HG03108 (cell line): ENCODE measurements at regions not wholly inside any gene's neighbourhood (a gene's known extent, or its start where the extent isn't known, plus 50 kb on each side); places are given as distances from the start of the nearest gene placed in this dataset.

ENCODE experiments used
- ATAC-seq: cut with Tn5 transposase; IDR thresholded peaks from one replicate; pipeline ENCODE4 v1.9.1; 2021; ENCODE audit warnings: moderate library complexity; ENCODE audit not compliant: unreplicated experiment

DNA sequence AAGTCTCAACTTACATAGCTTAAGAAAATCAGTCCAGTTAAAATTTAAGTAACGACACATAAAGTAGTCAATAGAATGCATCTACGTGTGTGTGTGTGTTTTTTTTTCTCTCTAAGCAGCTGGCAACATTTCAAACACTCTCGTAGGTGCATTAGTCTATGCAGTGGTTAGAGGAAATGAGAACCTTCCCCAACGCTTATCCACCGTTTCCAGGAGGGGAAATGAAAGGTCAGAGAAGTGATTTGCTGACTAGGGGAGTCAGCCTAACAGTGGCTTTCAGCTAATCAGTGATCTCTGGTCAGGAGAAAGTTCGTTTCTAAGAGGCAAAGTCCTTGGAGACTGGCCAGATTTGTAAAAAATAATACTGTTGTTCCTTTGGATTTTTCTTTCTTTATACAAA is 806.6 kb downstream of the C6orf118 start:
- ATAC-seq = no peak

DNA sequence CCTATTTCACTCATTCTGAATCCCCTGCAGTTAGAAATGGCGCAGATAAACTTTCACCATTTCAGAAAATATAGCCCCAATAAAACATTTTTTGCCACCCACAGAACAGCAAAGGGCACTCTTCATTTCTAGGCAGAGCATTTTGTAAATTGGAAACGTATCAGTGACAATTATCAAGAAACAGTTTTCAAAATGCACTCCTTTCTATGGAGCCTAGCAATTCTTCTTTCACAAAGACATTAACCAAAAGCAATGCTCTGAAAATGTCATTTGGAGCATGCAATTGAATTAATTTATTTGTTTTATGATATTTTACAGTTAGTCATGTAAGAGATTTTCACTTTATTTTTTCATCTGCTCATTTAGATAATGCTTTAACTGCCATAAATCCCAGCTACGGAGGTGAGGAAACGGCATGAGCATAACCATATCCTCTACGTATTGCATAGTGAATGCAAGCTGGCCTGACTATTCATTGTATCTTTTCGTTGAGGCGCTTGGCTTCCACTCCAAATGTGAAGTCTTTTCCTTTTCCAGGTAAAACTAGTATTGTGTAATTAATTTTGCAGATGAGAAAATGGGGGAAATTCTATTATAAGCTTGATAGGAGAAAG is 813.4 kb downstream of the C6orf118 start:
- ATAC-seq = no peak

DNA sequence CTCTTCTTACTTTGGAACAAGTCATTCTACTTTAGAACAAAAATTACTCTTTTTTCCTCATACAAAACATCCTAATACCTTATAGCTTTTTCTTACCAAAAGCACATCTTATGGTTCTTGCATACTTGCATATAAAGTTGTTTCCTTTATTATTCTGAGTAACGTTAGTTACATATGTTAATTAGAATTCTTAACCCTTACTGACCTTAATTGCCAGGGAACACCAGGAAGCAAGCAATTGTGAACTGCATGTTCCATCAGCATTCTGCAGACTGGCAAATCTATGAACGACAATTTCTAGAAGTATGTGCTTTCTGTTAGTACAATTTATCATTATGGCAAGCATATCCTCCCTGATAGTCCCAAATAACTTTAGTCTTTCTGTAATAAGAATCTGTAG is 831.0 kb downstream of the C6orf118 start:
- ATAC-seq = no peak

DNA sequence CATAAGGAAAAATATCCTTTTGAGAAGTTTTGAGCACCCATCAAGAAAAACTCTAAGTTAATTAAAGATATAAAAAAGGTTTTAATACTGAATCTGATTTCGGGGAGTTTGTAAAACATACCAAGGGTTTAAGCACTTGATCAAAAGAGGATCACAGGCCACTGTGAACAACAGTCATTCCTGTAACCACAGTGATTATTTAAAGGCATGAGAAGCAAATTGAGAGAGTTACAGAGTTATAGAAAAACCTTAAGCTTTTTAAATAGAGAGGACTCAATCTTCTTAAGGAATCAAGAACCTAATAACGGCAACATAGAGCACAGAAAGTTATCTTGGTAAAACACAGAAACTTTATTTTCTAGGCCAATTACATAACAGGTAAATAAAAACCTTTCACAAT is 831.6 kb downstream of the C6orf118 start:
- ATAC-seq = no peak

DNA sequence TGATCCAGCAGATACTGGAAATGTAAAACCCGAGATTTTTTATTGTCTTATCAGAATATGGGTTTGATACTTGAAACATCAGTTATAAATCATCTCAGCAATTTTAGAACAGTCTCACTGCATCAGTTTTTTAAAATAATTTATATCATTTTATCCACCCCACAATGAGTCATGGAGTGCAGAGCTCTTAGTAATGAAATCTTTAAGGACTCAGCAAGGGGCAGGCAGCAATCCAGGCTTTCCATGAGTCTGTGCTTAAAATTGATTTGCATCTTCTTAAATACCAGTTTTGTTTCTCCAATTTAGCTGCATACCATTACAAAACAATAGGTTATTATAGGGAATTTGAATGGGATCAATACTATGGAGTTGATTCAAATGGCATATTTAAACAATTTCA is 832.3 kb downstream of the C6orf118 start:
- ATAC-seq = no peak

DNA sequence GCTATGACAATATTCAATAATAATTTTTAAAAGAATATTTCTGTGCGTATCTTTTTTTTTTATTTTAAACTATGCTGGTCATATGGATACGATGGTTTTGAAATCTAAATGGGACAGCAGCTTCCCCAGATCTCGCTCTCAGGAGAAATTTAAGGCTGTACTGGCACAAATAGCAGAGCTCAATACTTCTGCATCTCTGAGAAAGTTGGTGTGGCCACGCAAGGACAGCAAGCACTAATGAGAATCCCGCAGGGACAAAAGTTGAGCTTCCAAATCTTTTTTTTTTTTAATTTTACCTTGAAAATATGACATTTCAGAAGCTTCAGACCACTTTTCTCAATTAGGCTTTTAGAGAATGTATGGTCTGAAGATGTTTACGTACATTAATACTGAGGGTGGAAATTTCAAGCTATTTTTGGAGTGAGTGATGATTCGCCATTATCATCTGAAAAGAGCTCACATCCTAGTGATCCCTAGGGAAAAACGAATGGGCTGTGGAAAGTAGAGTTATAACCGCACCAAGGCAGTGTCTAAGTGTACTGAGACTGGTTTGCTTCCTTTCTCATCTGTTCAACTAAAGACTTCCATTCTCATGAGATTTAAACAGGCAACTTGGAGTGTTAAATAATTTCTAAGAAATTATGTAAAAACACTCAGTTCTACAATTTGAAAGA is 840.0 kb downstream of the C6orf118 start:
- no peak for ATAC-seq

DNA sequence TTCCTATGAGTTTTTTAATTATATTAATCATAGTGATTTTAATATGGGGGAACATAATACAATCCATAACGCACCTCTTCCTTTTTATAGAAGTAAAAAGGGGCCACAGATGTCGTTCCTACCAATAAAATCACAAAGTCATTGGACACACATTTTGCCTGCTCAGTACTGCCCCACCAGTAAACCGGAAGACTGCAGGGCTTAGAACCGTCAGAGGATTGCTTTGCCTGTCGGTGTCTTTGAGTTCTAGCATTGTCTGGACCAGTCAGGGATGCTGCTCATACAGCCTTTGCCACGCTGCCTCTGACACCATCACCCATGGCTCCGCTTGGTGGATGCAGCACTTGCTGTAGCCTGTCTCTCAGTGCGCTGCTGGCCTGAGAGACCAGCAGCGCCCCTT is 853.6 kb downstream of the C6orf118 start:
- ATAC-seq = no peak

DNA sequence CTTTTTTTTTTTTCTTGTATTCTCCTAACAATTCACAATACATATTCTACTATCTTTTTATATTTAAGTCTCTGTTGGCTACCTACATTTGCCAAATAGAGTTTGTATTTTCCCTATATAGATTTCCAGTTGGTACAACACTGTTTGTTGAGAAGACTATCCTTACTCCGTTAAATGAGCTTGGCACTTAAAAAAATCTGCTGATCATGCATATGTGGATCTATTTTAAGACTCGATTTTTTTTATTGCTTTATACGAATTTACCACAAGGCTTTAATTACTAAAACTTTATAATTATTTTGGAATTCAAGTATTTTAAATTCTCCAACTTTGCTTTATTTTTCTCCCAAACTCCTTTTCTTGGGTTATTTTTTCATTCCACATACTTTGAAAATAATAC is 855.6 kb downstream of the C6orf118 start:
- ATAC-seq = no peak

DNA sequence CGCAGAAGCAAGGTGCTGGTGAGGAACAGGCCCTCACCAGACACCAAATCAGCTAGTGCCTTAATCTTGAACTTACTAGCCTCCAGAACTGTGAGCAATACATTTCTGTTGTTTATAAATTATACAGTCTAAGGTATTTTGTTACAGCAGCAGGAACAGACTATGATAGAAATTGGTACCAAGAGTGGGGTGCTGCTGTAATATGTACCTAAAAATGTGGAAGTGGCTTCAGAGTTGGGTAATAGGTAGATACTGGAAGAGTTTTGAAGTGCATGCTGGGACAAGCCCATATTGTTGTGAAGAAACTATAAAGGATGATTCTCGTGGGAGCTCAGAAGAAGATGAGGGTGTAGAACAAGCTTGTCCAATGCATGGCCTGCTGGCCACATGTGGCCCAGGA is 866.8 kb downstream of the C6orf118 start:
- ATAC-seq = no peak

DNA sequence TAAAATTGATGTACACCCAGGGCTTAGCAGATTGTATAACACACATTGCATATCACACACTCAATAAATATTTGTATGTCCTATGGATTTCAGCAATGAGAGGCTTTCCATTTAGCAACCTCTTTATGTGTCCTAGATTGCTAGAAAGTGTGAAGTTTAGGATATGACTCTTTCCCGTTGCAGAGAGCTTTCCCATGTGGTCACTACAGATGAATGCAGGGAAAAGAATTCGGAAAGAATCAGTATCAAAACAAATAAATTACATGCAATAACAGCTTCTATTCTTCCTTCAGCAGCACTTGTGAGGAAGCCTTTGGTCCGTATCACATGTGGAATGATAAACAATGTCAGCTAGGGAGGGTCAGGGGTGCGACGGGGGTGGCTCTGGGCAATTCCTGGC is 870.1 kb downstream of the C6orf118 start:
- no peak for ATAC-seq

DNA sequence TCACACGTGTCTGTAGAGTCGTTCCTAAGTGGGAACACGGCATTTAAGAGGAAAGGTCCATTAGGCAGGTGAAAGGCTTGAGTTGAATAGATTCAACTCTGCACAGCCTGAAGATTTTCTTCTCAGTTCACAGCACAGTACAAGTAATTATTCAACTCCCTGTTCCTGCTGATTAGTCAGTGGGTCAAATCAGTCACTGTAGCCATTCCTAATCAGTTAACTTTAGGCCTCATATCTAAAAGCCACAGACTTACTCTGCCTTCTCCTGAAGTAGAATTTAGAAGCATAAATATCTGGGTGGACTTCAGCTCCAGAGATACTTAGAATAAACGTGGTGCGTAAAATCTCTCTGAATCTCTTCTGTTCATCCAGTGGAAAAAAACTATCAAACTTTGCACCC is 872.4 kb downstream of the C6orf118 start:
- ATAC-seq = no peak

DNA sequence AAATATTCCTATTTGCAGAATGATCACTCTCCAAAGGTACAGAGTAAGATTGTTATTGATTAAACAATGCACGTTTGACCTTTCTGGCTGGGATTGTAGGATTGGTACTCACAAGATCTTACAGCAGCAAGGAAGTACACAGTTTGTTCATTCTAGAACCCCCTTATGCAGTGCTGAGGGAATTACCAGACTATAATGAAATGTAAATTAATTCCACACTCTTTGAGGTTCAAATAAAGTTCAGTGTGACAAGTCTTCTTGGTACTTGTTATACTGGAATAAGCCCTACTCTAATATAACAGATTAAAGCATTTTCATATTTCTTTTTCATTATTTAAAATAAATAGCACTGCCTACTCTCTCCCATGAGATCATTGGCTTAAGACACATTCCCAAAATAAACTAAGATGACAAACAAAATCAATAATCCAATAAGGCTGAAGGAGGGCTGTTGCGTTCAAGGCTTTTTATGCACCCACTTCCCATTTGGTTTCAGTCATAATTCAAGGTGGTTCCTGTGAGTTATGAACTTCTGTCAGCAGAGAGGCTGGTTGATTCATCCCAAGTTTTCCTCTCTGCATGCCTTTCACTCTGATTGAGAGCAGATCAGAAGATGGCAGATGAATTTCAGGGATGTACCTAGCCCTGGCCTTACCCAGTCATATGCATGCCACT is 881.5 kb downstream of the C6orf118 start:
- ATAC-seq = no peak

DNA sequence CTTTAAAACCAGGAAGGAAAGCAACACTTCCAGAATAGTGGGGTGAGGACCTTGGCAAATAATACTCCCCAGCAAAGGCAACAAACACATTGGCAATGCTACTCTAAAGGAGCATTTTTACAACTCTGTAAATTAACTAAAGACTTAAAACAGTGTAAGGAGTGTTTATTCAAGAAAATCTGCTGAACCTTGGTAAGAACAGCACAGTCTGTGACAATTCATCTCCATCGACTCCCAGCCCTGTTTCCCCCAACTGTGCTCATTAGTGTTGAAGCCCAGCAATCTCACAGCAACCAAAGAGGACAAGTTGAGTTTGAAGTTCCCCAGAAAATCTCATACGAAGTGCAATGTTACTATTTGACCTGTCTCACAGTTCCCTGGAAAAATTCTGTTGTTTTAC is 884.9 kb downstream of the C6orf118 start:
- ATAC-seq = no peak

DNA sequence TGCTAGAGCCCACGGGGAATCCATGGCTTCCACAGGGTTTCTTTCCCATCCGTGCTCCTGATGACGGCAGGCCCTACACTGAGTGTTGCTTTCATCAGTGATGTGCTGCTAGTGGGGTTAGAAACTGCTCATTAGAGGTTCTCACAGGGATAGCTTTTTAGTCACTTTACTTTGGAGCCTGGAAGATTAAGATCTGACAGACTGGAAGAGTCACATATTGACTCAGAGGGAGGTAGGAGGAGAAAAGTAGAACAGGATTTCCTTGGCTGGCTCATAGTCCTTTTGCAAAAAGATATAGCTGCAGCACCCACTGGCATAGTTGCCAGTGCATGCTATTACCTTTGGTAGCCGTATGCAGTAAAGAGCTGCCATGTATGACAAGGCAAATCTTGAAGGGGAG is 890.3 kb downstream of the C6orf118 start:
- no peak for ATAC-seq

DNA sequence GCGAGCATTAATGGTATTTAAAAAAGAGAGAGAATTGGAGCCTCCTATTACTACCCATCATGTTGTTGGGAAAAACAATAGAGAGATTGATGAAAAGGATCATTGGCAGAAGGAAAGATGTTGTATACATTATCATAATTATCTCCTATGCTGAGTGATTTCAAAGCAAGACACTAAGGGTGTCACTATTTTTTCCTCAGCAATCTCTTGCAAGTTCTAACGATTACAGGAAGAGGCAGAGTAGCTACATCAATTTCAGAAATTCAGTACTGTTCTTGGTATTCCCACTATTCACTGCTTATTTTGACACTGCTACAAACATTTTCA is 891.2 kb downstream of the C6orf118 start:
- no peak for ATAC-seq

DNA sequence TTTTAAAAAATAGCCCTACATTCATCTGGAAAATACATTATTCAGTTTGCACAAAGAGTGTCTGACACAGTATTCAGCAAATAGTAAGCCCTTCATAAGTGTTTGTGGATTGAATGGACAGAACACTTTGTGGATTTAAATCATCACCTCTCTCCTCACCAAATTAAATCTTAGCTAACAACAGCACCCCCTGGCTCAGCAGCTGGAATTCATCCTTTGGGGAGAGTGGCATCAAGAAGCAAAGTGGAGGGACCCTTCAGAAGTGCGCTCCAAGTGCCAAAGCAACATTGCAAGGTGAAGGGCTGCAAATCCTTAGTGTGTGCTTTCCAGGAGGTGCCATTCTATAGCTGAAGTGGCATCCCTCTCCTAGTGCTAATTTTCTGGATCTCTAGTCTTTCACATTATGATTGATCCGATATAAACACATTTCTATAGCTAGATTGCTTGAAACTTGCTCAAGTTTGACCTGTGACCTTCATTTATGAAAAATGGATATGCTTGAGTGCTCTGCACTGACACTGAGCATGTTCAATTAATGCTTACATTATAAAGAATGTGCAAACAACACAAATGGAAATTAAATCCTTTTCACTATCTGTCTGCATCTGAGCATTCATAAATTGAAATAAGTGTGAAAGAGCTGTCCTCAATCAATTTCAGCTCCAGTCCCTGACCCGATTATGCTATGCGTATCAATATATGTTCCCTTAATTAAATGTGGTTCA is 891.7 kb downstream of the C6orf118 start:
- no peak for ATAC-seq

DNA sequence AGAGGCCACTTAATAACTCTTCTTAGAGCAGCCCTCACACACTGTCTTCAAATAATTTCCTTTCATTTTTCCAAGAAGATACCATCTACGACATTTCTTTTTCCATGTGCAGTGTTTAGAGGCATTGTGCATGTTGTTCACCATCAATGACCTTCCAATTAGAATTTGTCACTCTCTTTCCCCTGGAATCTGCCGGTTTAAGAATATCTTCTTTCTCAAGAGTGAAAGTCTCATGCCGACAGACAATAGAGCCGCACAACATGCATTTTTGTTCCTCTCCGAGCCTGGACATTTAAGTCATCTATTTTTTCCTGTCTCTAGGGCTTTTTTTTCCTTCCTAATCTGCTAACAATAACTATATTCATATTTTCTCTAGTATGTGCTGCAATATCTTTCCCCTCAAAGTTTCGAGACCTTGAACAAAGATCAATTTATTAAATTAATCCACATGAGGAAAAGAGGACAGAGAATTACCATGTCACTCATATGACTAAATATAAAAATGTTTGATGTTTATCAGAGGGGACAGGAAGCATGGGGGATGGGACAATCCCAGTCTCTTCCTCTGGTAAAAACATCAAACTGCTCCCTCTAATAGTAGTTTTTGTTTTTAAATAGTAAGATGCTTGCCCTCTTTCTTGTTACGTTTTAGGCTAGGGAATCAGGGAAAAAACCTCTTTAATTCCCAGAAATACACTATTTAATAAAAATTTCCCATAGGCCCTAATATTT is 893.4 kb downstream of the C6orf118 start:
- no peak for ATAC-seq

DNA sequence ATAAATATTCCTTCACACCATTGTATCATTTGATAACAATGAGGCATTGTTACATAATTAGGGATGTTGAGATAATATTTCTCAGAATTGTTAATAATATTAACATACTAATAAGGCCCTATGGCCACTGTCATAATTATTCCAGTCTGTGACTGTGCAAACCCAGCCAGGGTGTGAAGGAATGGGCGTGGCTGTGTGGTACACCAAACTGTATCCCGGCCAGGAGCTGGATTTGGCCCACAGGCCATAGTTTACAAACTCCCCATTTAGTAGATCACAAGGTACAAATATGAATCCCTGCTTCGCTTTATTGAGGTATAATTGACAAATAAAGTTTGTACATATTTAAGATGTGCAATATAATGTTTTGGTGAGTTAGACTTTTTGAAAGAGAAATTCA is 894.7 kb downstream of the C6orf118 start:
- ATAC-seq = no peak

DNA sequence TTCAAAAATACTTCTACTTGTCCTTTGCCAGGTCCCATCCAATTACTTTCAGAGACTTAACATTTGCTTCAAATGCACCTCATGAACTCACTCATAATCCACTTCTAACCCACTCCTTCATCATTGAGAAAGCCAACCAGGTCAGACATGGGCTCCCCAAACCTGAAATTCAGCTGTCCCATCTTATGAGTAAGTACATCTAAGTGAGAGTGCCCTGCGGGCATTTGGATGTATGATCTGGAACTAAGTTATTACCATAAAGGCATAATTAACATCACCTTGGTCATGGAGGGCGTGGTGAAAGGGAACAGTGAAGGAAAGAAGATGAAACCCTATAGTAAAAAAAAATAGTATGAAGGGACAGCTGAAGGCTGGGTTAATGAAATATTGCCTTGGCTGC is 896.8 kb downstream of the C6orf118 start:
- no peak for ATAC-seq

DNA sequence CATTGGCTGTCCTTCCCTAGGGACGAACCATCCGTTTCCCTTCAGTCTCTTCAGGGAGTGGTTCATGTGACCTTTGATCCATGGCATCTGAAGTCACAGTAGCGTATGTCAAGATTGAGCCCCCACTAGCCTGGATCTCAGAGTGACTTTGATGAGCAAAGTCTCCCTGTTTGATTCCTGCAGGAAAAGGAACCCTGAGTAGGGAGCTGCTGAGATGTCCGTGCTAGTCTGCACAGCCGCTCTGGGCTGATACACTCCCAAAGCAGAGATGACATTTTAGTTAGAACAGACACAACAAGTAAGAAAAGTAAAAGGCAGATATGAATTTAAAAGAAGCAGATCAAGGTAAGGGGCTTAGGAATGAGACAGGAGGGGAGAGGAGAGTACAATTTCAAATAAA is 899.4 kb downstream of the C6orf118 start:
- ATAC-seq = no peak

DNA sequence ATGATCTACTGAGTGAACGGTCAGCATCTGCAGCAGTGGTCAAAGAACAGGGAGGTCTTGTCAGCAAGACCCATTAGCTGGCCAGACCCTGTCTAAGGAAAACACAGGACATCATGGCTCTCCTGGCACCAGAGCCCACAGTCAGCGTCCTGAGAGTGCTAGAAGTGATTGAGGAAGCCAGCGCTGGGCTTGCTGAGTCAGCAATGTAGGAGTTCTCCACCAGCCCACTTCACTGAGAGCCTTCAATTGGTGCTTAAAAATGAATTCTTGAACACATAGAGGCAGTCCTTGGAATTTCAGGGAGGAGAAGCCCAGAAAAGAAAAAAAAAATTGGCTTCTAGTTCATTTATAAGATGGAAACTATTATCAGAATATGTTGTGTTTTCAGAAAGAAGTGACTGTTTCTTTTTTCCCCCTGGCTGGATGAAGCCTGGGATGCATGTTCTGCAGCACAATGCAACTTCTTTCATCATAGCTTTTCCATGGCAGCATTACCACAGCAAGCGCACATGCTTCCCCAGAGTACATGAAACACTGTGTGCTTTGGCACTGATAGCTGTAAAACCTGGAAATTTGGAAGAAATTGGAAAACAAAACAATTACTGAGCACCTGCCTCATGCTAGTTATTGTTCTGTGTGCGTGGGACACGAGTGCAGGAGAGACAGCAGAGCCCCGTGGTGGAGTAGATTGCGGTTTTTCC is 899.9 kb downstream of the C6orf118 start:
- ATAC-seq = no peak
